ENCODE measurements at regions not wholly inside any gene's neighbourhood (a gene's known extent, or its start where the extent isn't known, plus 50 kb on each side); places are given as distances from the start of the nearest gene placed in this dataset.

- POLR2A ChIA-PET, result interaction anchor here (0.6 to 0.7 kb wide), 2 partner anchors 8 to 1314 kb away, joined by 3 read pairs; no protein-coding TSS in a partner anchor
- H3K27ac Mint-ChIP-seq, result no peak overlapping the region
- no peaks in the 10 kb centered on the region for H3K36me3 Mint-ChIP-seq
- TF ChIP-seq USF2 (CRISPR knock-in tag; IDR thresholded peaks at IDR 0.05), result no peak
- TF ChIP-seq FOXJ3 (CRISPR knock-in tag; IDR thresholded peaks at IDR 0.05; ENCODE audit: borderline replicate concordance), result no peak
- no peak for TF ChIP-seq ATF3 (CRISPR knock-in tag; conservative IDR thresholded peaks at IDR 0.05)
- no peak for TF ChIP-seq ZNF423 (CRISPR knock-in tag; IDR thresholded peaks at IDR 0.05)
- no peak for TF ChIP-seq NR3C1 (CRISPR knock-in tag; conservative IDR thresholded peaks at IDR 0.05; ENCODE audit: low read depth)
- TF ChIP-seq HMGXB4 (CRISPR knock-in tag; IDR thresholded peaks at IDR 0.05), result no peak
- no peak for TF ChIP-seq TP53 (CRISPR knock-in tag; IDR thresholded peaks at IDR 0.05)
- CTCF ChIA-PET, result no interaction called here
- peak; percentile 94 for ATAC-seq
- DNase-seq (ENCODE audit: low spot score), result no peak
- H3K4me1 Mint-ChIP-seq, result peaks cover 16% of the 10 kb centered on the region
- H3K27me3 Mint-ChIP-seq (ENCODE audit: low read depth), result no peaks in the 10 kb centered on the region
- H3K9me3 Mint-ChIP-seq, result peaks cover 11% of the 10 kb centered on the region
- no peak overlapping the region for H3K4me3 Mint-ChIP-seq
Measured at GRCh38 chr11:25876456-25876965, 455.4 kb upstream of the ANO3 start.

- Mint-ChIP-seq H3K27ac (no peak overlapping the region), H3K27me3 (ENCODE audit: low read depth) (no peaks in the 10 kb centered on the region), H3K4me1 (peaks cover 6% of the 10 kb centered on the region), H3K36me3 (no peaks in the 10 kb centered on the region), H3K4me3 (no peak overlapping the region), H3K9me3 (peaks cover 14% of the 10 kb centered on the region; the same call in 1 of the 2 replicates)
- ChIA-PET POLR2A (no interaction called here), CTCF (no interaction called here)
- ATAC-seq (no peak), DNase-seq (ENCODE audit: low spot score) (no peak)
- TF ChIP-seq ZSCAN18 (CRISPR knock-in tag; IDR thresholded peaks at IDR 0.05), result no peak
- no peak for TF ChIP-seq USF1 (CRISPR knock-in tag; IDR thresholded peaks at IDR 0.05)
- no peak for TF ChIP-seq KAT7 (CRISPR knock-in tag; IDR thresholded peaks at IDR 0.05; ENCODE audit: borderline replicate concordance)
Measured at GRCh38 chr11:25886036-25886435, 445.9 kb upstream of the ANO3 start.

GRCh38 chr11:25890626-25891260 is 441.2 kb upstream of the ANO3 start:
- no peak for TF ChIP-seq ZNF416 (CRISPR knock-in tag; IDR thresholded peaks at IDR 0.05)
- TF ChIP-seq ZNF396 (CRISPR knock-in tag; IDR thresholded peaks at IDR 0.05; ENCODE audit: borderline replicate concordance), result no peak
- TF ChIP-seq OVOL2 (CRISPR knock-in tag; IDR thresholded peaks at IDR 0.05; ENCODE audit: borderline replicate concordance), result no peak
- TF ChIP-seq CREB1 (CRISPR knock-in tag; IDR thresholded peaks at IDR 0.05), result no peak
- no peak for TF ChIP-seq ZSCAN18 (CRISPR knock-in tag; IDR thresholded peaks at IDR 0.05)
- no peak for TF ChIP-seq E2F5 (CRISPR knock-in tag; IDR thresholded peaks at IDR 0.05)
- TF ChIP-seq ATF6 (CRISPR knock-in tag; IDR thresholded peaks at IDR 0.05), result no peak
- no peak for TF ChIP-seq SMAD3 (CRISPR knock-in tag; IDR thresholded peaks at IDR 0.05; ENCODE audit: borderline replicate concordance)
- TF ChIP-seq USF2 (CRISPR knock-in tag; IDR thresholded peaks at IDR 0.05), result no peak
- no peak for TF ChIP-seq EMX1 (CRISPR knock-in tag; IDR thresholded peaks at IDR 0.05)
- no peak for TF ChIP-seq PRRX2 (CRISPR knock-in tag; IDR thresholded peaks at IDR 0.05)
- Mint-ChIP-seq H3K4me1 (peaks cover 5% of the 10 kb centered on the region), H3K27me3 (ENCODE audit: low read depth) (no peaks in the 10 kb centered on the region), H3K36me3 (no peaks in the 10 kb centered on the region), H3K4me3 (no peak overlapping the region), H3K27ac (no peak overlapping the region), H3K9me3 (no peaks in the 10 kb centered on the region)
- DNase-seq (ENCODE audit: low spot score) (no peak), ATAC-seq (no peak)
- CTCF ChIA-PET, result no interaction called here
- POLR2A ChIA-PET, result no interaction called here
